ENCODE measurements at regions not wholly inside any gene's neighbourhood (a gene's known extent, or its start where the extent isn't known, plus 50 kb on each side); places are given as distances from the start of the nearest gene placed in this dataset.
A peak's percentile ranks its signal among the peaks of the same experiment; 100 is the strongest.

DNA sequence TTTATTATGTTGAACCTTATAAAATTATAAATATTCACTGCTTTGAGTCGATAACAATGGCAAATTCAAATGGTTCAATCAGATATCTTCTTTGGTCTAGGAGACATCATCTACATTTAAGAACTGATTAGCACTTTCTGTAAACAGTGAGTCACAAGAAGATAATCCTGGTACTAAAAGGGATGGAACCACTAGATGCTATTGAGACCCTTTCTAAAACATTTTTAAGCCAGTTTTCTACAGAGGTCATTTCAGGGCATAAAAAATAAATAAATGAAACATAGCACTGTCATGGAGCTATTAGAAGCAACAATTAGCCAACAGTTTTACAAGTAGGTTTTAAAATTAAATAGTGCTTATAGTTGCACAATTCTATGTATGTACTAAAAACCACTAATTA lies 212.2 kb downstream of the DUSP6 start:
- no peaks in the 10 kb centered on the region for H3K27me3 Mint-ChIP-seq (ENCODE audit: low read depth)
- CTCF ChIA-PET: interaction anchor here (0.6 to 0.8 kb wide), 2 partner anchors 119 to 1140 kb away, joined by 3 read pairs; no protein-coding TSS in a partner anchor

DNA sequence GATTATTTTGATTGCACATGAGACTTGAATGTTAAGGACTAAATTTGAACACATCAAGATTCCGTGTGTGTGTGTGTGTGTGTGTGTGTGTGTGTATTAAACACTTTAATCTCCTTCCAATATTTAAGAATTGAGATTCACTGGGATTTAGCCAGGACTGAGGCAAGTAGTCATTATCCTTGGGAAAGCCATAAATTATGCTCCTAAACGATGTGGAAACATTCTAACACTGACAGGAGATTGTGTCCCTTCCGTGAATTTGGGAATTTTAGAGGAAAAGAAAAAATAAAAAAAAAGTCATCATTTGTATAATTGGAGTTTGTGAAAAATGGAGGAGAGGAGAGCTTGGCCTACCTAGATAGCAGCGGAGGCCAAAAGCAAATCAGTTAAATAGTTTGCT lies 212.9 kb downstream of the DUSP6 start:
- Mint-ChIP-seq H3K27ac (no peak overlapping the region), H3K36me3 (ENCODE audit: low read depth) (no peaks in the 10 kb centered on the region), H3K4me3 (no peak overlapping the region), H3K27me3 (ENCODE audit: low read depth) (no peaks in the 10 kb centered on the region), H3K9me3 (no peaks in the 10 kb centered on the region), H3K4me1 (ENCODE audit: low read depth) (peaks cover 22% of the 10 kb centered on the region)
- no peak for DNase-seq
- CTCF ChIA-PET: interaction anchor here (0.6 to 0.8 kb wide), 3 partner anchors 118 to 1140 kb away, joined by 3 read pairs; no protein-coding TSS in a partner anchor
- intact Hi-C loops (cut with micrococcal nuclease): loop anchor here (5.0 kb wide), 1 partner anchor 323 kb away; no protein-coding TSS in a partner anchor

More for the DNA sequence above, 212.2 kb downstream of the DUSP6 start:
- Mint-ChIP-seq H3K4me1 (ENCODE audit: low read depth) (peaks cover 22% of the 10 kb centered on the region), H3K27ac (no peak overlapping the region), H3K4me3 (no peak overlapping the region), H3K36me3 (ENCODE audit: low read depth) (no peaks in the 10 kb centered on the region), H3K9me3 (no peaks in the 10 kb centered on the region)
- DNase-seq: no peak
- intact Hi-C loops (cut with micrococcal nuclease): no loop called here

- Mint-ChIP-seq H3K27ac (no peak overlapping the region), H3K27me3 (ENCODE audit: low read depth) (no peaks in the 10 kb centered on the region), H3K36me3 (ENCODE audit: low read depth) (no peaks in the 10 kb centered on the region), H3K4me3 (no peak overlapping the region), H3K4me1 (ENCODE audit: low read depth) (peaks cover 22% of the 10 kb centered on the region), H3K9me3 (no peaks in the 10 kb centered on the region)
- DNase-seq: peak; percentile 40
- intact Hi-C loops (cut with micrococcal nuclease): loop anchor here (1.0 to 5.0 kb wide), 6 partner anchors 24 to 324 kb away; partner anchors contain the start of gene DUSP6
- CTCF ChIA-PET: no interaction called here
These were observed 214.1 kb downstream of the DUSP6 start for GRCh38 chr12:89138048-89138852.

- peaks cover 22% of the 10 kb centered on the region for H3K4me1 Mint-ChIP-seq (ENCODE audit: low read depth)
- H3K9me3 Mint-ChIP-seq: no peaks in the 10 kb centered on the region
- no peaks in the 10 kb centered on the region for H3K27me3 Mint-ChIP-seq (ENCODE audit: low read depth)
- H3K4me3 Mint-ChIP-seq: no peak overlapping the region
- CTCF ChIA-PET: no interaction called here
- no peak overlapping the region for H3K27ac Mint-ChIP-seq
- intact Hi-C loops (cut with micrococcal nuclease): loop anchor here (1.0 to 5.0 kb wide), 3 partner anchors 64 to 326 kb away; no protein-coding TSS in a partner anchor
- no peaks in the 10 kb centered on the region for H3K36me3 Mint-ChIP-seq (ENCODE audit: low read depth)
- peak; percentile 9 for DNase-seq
These were observed 216.2 kb downstream of the DUSP6 start for GRCh38 chr12:89135976-89136634.

DNA sequence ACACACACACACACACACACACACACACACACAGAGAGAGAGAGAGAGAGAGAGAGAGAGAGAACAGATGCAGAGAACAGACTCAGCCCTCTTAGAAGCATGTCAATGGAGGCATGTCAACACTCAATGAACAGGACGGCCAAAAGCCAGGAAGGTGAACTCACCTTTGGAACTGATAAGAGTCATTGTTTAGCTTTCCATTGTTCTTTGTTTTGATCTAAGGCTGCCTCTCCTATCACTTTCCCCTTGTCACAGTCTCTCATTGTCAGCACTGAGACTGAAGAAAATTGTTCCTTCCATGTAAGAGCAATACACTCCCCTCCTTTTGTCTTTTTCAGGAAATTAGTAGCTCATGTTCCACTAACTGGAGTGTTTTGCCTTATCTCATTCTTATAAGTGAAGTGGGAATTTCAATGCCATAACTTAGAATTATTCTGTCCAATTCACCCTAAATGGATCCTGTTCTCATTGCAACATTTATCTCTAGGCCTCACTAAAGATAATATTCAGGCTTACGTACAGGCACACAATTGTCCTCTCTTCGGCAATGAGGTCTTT lies 218.0 kb downstream of the DUSP6 start:
- H3K27me3 Mint-ChIP-seq (ENCODE audit: low read depth): no peaks in the 10 kb centered on the region
- no peak overlapping the region for H3K4me3 Mint-ChIP-seq
- CTCF ChIA-PET: interaction anchor here (0.9 kb wide), 1 partner anchor 17 kb away, joined by 3 read pairs; no protein-coding TSS in a partner anchor
- H3K27ac Mint-ChIP-seq: no peak overlapping the region
- intact Hi-C loops (cut with micrococcal nuclease): no loop called here
- H3K9me3 Mint-ChIP-seq: no peaks in the 10 kb centered on the region
- no peak for DNase-seq
- peaks cover 22% of the 10 kb centered on the region for H3K4me1 Mint-ChIP-seq (ENCODE audit: low read depth)
- no peaks in the 10 kb centered on the region for H3K36me3 Mint-ChIP-seq (ENCODE audit: low read depth)

- Mint-ChIP-seq H3K4me3 (no peak overlapping the region), H3K27ac (no peak overlapping the region), H3K27me3 (ENCODE audit: low read depth) (no peaks in the 10 kb centered on the region), H3K4me1 (ENCODE audit: low read depth) (peaks cover 5% of the 10 kb centered on the region), H3K36me3 (ENCODE audit: low read depth) (no peaks in the 10 kb centered on the region), H3K9me3 (no peaks in the 10 kb centered on the region)
- DNase-seq: peak; percentile 7
- intact Hi-C loops (cut with micrococcal nuclease): loop anchor here (2.0 kb wide), 1 partner anchor 57 kb away; no protein-coding TSS in a partner anchor
- CTCF ChIA-PET: interaction anchor here (0.6 to 1.2 kb wide), 4 partner anchors 21 to 332 kb away, joined by 3 to 5 read pairs (median 4); no protein-coding TSS in a partner anchor
These were observed 223.0 kb downstream of the DUSP6 start for GRCh38 chr12:89129167-89129870.

DNA sequence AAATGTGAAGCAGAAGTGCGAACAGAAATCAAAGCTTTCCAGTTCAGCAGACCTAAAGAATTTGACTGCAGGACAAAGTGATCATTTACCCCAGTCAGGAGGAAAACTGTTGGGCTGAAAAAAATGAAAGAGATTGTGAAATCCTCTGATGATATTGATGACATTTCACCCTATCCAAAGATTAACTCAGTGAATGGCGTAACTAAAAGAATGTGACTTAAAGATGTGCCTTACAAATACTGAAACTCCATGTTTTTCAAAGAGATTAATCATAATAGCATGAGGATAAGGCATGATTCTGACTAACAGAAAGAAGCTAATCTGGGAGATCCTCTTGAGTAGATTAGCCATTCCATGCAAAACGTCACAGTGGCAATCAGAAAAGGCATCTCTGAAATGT lies 225.6 kb downstream of the DUSP6 start:
- H3K27ac Mint-ChIP-seq: no peak overlapping the region
- no peaks in the 10 kb centered on the region for H3K27me3 Mint-ChIP-seq (ENCODE audit: low read depth)
- peaks cover 5% of the 10 kb centered on the region for H3K4me1 Mint-ChIP-seq (ENCODE audit: low read depth)
- CTCF ChIA-PET: no interaction called here
- intact Hi-C loops (cut with micrococcal nuclease): no loop called here
- H3K9me3 Mint-ChIP-seq: no peaks in the 10 kb centered on the region
- DNase-seq: no peak
- H3K4me3 Mint-ChIP-seq: no peak overlapping the region
- no peaks in the 10 kb centered on the region for H3K36me3 Mint-ChIP-seq (ENCODE audit: low read depth)

GRCh38 chr12:89122852-89123251 lies 229.4 kb downstream of the DUSP6 start:
- Mint-ChIP-seq H3K36me3 (ENCODE audit: low read depth) (no peaks in the 10 kb centered on the region), H3K27ac (no peak overlapping the region), H3K27me3 (ENCODE audit: low read depth) (no peaks in the 10 kb centered on the region), H3K9me3 (no peaks in the 10 kb centered on the region), H3K4me1 (ENCODE audit: low read depth) (peaks cover 5% of the 10 kb centered on the region), H3K4me3 (no peak overlapping the region)
- intact Hi-C loops (cut with micrococcal nuclease): no loop called here
- no peak for DNase-seq
- CTCF ChIA-PET: no interaction called here

DNA sequence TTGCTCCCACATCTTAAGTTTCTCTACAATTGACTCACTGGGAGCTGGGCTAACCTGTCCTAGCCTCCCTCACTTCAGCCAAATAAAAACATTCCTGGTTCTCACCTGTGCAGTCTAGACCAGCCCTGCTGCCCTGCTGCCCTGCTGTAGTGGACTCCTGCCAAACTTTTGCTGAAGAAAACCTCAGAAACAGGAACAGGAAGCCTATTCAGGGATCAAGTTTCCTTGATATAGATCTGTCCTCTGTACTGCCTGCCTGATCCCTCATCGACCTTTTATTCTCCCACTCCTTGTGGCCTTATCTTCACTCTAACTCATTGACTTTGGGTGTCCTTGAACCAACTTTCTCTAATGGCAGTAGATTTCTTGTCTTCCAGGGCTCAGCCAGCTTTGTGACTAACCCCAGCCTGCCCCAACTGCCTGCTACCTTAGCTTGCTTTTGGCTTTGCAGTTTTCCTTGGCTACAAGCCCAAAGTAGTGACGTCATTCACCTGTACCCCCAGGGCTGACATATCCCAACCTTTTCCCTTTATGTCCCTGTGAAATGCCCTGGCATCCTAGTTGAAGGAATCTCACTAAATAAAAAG lies 234.8 kb downstream of the DUSP6 start:
- CTCF ChIA-PET: no interaction called here
- no peaks in the 10 kb centered on the region for H3K9me3 Mint-ChIP-seq
- intact Hi-C loops (cut with micrococcal nuclease): no loop called here
- no peaks in the 10 kb centered on the region for H3K27me3 Mint-ChIP-seq (ENCODE audit: low read depth)
- no peak overlapping the region for H3K27ac Mint-ChIP-seq
- H3K36me3 Mint-ChIP-seq (ENCODE audit: low read depth): no peaks in the 10 kb centered on the region
- H3K4me3 Mint-ChIP-seq: no peak overlapping the region
- H3K4me1 Mint-ChIP-seq (ENCODE audit: low read depth): no peaks in the 10 kb centered on the region
- DNase-seq: no peak

- no peak for DNase-seq
- H3K4me3 Mint-ChIP-seq: no peak overlapping the region
- no peaks in the 10 kb centered on the region for H3K9me3 Mint-ChIP-seq
- CTCF ChIA-PET: no interaction called here
- no peaks in the 10 kb centered on the region for H3K27me3 Mint-ChIP-seq (ENCODE audit: low read depth)
- intact Hi-C loops (cut with micrococcal nuclease): no loop called here
- H3K36me3 Mint-ChIP-seq (ENCODE audit: low read depth): no peaks in the 10 kb centered on the region
- no peaks in the 10 kb centered on the region for H3K4me1 Mint-ChIP-seq (ENCODE audit: low read depth)
- no peak overlapping the region for H3K27ac Mint-ChIP-seq
These were observed 240.3 kb downstream of the DUSP6 start for GRCh38 chr12:89111964-89112363.

DNA sequence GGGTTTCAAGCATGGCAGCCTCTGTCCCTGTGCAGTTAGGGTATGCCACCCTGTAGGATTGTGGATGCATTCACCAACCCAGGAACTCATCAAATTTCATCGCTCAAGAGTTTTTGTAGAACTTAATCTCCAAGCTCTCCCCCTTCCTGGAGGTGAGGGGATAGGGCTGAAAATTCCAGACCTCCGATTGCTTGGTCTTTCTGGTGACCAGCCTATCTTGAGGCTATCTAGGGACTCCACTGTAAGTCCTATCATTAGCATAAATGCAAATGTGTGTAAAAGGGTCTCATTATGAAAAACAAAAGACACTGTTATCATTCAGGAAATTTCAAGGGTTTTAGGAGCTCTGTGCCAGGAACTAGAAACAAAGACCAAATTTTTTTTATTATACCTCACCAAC lies 244.0 kb downstream of the DUSP6 start:
- Mint-ChIP-seq H3K27me3 (ENCODE audit: low read depth) (no peaks in the 10 kb centered on the region), H3K36me3 (ENCODE audit: low read depth) (no peaks in the 10 kb centered on the region), H3K4me1 (ENCODE audit: low read depth) (no peaks in the 10 kb centered on the region), H3K9me3 (no peaks in the 10 kb centered on the region), H3K4me3 (no peak overlapping the region), H3K27ac (no peak overlapping the region)
- no peak for DNase-seq
- CTCF ChIA-PET: interaction anchor here (1.0 kb wide), 1 partner anchor 21 kb away, joined by 3 read pairs; no protein-coding TSS in a partner anchor
- intact Hi-C loops (cut with micrococcal nuclease): no loop called here

DNA sequence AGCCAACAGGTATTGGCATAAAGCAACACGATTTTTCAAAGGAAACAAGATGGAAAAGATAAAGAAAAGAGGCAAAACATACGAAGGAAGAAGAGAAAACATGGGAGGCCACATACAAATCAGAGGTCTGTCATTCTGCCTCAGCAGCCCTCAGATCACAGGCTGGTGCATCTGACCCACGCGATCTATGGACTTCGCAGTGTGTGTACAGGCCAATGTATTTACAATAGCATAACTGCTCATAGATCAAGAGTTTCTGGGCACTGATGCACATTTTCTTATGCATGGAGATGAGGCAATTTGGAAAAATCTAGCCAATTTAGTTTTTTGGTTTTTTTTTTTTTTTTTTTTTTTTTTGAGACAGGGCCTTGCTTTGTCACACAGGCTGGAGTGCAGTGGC lies 245.4 kb downstream of the DUSP6 start:
- intact Hi-C loops (cut with micrococcal nuclease): no loop called here
- H3K4me1 Mint-ChIP-seq (ENCODE audit: low read depth): no peaks in the 10 kb centered on the region
- no peak for DNase-seq
- no peaks in the 10 kb centered on the region for H3K9me3 Mint-ChIP-seq
- H3K27me3 Mint-ChIP-seq (ENCODE audit: low read depth): no peaks in the 10 kb centered on the region
- H3K4me3 Mint-ChIP-seq: no peak overlapping the region
- CTCF ChIA-PET: no interaction called here
- no peak overlapping the region for H3K27ac Mint-ChIP-seq
- H3K36me3 Mint-ChIP-seq (ENCODE audit: low read depth): no peaks in the 10 kb centered on the region

All from activated naive CD4-positive, alpha-beta T cell treated with anti-CD3 and anti-CD28 coated beads for 36 hours (primary cell).